Activated CD4-positive, alpha-beta T cell treated with anti-CD3 and anti-CD28 coated beads, Interleukin-2, amount 50 U/mL, for 16 hours (primary cell): ENCODE measurements at regions not wholly inside any gene's neighbourhood (a gene's known extent, or its start where the extent isn't known, plus 50 kb on each side); places are given as distances from the start of the nearest gene placed in this dataset.
A peak's percentile ranks its signal among the peaks of the same experiment; 100 is the strongest.
"Not testable (repeated sequence)": the region's sequence is repeated elsewhere in the genome, so short reads cannot be mapped to it uniquely, and the experiment has no call there.

Experiments
- DNase-seq: peaks from one replicate; pipeline ENCODE4 v3.0.0-alpha.2; 2020

DNA sequence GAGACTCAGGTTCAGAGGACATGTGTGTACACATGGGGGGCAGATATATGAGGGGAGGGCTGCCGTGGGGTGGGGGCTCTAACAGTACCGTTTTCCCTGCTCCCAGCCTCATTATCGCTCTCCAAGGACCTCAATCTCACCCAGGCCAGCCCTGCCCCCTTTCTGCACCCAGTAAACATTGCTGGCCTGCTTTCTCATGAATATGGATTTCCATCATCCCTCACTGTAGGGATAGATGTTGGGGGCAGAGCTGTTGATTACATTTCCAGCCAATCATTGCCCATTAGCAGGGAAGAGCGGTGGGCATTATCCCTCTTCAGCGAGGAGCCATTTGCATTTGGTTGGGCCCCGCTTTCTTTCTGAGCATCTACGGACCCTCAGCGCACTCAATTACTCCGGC lies 273.8 kb downstream of the RPS6KC1 start:
- no peak for DNase-seq

DNA sequence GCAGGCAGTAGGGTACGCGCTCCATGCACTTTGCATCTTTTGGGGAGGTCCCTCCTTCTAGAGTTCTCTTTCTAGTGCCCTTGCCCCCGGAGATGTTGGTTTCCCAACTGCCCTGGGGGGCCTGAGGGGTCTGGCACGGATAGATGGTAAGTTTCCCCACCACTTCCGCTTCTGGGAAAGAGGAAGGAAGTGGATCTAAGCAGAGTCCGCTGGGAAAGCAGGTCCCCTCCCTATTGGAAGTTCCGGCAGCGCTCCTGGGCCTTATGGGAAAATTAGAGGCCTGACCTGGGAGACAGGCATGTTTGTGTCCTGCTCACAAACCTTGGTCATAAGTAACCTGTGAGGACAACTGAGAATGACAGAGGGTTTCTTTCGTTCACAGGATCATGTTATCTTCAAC lies 274.4 kb downstream of the RPS6KC1 start:
- no peak for DNase-seq

DNA sequence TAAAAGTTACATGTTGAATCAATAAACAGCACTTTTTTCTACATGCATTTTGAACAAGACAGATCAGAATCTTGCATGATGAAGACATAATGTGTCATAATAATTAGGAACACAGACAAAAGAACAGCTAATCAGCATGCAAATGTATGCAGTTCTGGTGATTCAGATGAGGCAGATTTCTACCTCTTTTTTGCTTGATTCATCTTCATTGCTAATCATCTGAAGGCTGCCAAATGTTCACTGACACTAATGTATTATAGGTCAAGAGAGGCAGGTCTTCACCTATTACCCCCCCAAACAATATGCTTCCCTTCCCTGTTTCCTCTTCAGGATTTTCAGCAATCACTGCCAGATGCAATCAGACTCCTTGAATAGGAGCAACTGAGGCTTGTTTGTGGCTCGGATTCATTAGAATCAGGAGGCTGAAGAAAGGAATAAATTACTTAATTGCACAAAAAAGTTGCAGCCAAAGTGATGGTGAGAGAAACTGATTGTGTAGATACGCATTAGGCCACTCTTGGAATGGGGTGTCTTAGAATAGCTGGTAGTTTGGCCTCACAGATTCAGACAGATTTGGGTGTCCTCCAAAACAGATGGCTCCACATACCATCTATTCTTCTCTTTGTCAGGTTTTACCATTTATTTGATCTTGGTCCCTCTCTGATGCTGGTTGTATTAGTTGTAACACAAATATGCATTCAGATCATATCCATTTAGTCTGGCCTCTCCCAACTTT lies 275.4 kb downstream of the RPS6KC1 start:
- DNase-seq, result no peak

DNA sequence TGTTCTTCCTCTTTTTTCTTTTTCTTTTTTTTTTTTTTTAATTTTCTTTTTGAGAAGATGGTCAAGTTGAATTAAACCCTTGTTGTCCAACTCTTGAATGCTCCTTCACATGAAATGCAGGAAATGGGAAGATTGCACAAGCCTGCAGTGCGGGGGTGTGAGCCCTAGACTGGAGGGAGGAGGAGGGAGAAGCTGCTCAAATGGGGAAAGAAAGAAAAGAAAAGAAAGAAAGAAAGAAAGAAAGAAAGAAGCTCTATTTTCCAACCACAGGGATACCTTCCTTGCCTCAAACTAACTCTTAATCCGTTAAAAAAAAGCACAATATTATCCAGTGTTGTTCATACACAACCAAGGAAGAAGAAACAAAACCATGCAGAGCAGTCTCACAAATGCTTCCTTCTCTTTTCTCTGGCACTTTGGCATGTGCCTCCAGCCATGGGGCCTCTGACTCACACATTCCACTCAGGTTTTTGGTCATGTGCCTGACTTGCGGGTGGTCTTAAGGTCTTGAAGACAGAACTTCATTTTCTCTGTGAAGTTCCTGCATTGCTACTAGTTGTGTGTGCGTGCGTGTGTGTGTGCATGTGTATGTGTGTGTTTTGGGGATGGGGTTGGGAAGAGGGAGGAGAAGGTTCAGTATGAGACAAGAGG lies 276.1 kb downstream of the RPS6KC1 start:
- no peak for DNase-seq

DNA sequence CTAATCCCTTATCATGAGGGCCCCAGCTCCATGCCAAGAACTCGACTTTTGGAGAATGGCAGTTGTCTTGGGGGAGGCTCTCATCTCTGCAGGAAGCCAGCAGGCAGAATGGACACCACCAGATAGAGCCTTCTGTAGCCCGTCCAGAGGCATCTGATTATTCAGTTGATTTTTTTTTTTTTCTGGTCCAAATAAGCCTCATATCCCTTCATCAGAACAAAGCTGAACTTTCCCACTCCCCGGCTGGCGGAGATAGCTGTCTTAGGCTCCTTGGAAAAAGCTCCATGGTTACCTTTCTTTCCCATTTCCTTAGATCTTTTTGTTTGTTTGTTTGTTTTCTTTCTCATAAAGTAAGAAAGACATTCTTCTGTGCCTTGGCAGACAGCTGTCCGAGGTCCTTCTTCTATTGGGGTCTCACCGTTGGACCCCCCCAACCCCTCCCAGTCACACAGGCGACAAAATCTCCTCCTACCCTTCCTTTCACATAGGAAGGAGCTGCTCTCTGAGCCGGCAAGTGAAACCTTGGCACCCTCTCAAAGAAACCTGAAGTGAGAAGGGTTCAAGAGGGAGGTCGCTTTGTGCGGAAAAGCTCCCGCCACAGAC lies 278.5 kb downstream of the RPS6KC1 start:
- no peak for DNase-seq

DNA sequence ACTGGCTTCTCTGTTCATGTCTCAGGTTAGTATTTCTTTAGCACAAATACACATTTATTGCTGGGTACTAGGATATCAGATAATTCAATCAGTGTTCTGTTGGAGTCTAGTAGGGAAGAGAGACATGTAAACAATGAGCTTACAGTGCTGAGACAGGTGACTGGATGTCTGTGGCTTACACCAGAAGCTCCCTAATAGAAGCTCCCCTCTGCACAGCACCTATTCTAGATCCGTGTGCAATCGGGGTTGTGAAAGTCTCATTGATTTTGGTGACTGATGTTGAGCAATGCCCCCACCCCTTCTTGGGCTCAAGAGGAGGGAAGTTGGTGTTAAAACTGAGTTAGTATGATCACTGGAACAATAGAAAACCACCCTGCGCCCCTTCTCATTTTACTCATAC lies 279.2 kb downstream of the RPS6KC1 start:
- no peak for DNase-seq

DNA sequence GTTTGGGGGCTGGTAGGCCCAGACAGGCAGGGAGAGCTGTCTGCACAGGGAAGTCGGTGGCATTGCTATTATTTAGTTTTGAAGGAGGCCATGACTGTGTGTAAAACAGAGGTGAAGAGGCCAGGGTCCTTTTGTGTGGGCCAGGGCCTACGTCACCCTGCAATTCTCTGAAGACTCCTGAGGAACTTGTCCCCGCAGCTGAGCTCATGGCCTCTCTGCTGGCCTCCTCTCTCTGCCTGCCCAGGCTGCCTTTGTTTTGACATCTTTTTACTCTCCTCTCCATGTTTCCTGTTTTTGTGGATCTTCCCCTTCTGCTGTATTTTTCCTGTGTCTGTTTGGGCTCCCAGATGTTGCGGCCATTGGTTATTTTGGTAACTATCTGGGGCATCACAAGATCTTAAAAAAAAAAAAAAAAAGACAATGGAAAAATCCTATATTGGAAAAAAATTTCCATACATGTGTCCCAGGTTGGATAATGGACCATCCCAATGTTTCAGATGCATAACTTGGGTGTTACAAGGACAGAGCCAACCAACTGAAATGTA lies 280.7 kb downstream of the RPS6KC1 start:
- no peak for DNase-seq

DNA sequence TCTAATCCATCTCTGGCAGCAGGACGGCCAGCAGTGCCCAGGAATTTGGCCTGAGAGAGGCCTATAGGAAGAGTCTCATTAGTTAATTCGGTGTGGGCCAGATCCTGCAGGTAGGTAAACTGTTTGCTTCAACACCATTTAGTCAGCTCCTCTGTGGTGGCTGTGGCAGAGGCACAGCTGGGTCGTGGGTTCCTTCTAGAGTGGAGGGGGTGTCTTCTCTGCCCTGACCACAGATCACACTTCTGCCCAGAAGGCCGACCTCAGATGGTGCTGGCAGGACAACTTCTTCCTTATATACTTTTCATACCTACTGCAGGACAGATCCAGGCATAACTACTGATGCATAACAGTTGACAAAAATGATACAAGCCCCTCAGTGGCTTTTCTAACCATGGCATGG lies 281.4 kb downstream of the RPS6KC1 start:
- no peak for DNase-seq

DNA sequence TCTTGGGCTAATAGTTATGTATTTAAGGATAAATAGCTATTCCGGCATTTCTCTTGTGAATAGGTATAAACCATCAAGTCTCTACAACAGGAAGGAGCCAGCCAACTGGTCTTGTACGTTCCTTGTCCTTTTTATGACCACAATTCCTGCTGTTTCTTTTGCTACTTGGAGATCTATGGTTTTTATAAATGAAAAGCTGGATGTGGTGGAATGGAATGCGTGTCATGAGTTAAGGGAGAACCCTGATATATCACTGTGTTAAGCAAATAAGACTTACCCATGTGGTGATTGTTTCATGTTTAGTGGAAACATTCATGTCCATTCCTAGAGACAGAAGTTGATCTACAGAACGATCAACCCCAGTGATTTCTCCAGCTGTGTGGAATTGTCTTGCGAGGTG lies 282.1 kb downstream of the RPS6KC1 start:
- no peak for DNase-seq

DNA sequence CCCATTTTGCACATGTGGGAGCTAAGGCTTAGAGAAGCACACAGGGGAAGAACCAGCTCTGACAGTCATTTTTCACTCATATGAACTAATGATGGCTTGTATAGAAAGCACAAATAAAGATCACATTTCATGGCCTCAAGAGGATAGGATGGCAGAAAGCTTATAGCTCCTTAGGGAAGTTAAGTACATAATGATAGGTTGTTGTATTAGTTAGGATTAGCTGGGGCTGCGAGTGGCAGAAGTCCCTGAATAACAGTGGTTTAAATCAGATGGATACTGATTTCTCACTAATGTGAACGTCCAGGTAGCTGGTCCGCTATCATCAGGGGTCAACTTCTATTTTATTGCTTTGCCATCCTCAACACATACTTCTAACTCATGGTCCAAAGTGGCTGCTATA lies 284.0 kb downstream of the RPS6KC1 start:
- DNase-seq, result no peak

DNA sequence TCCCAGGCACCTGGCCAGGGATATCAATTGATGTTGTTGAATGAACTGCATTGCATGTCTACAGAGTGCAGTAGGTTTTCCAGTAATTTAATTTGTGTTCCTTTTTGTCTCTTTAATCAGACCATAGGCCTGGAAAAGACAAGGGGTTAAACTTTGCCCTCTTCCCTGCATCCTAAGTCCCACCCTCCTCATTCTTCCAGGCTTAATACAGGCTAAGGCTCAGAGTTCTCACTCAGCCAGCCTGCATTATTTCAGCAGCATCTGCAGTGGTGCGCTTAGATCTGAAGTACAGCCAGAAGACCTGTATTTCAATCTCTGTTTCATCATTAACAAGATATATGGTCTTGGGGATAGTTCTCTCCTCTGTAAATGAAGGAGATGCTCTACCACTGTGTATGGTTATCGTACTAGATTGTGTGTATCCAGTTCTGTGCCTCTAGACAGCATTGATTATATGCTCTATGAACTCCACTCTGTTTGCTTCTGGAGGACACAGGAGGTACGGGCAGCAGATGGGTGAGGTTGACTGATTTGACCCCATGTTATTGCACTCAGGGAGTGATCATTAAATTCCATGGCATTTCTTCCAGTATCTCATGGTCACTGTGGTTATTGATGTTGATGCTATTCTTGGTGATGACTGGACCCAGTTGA lies 286.1 kb downstream of the RPS6KC1 start:
- DNase-seq, result no peak

DNA sequence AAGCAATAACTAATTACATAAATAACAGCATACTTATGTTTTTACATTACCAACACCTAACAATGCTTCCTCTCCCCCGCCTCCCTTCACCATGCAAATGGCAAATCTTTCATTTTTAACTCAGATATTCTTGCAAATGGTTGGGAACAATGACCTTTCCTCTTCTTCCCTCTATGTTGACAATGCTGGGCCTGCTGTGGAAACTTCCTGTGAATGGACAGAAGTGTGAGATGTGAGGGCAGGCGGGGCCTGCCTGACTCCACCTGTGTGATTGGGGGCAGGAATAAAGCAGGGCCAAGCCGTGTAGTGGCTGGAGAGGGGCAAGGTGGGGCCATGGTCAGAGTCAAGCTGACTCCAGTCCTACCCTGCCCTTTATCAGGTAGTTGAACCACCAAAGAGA lies 289.6 kb downstream of the RPS6KC1 start:
- DNase-seq, result no peak

DNA sequence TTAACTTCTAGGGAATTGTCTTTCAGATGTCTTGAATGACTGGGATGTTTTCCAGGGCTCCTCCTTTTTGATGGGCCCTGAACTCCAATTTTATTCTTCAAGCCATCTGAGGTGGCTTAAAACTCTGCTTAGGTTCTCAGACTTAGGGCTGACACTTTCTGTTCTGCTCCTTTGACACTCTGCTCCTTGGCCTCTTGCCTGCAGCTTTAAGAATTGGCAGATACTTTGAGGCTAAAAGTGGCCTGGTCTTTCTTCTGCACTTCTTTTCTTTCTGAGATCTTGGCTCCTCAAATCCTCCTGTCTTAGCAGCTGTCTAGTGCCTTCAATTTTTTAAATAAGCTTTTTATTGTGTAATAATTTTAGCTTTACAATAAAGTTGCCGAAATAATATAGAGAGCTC lies 294.6 kb downstream of the RPS6KC1 start:
- DNase-seq, result no peak

DNA sequence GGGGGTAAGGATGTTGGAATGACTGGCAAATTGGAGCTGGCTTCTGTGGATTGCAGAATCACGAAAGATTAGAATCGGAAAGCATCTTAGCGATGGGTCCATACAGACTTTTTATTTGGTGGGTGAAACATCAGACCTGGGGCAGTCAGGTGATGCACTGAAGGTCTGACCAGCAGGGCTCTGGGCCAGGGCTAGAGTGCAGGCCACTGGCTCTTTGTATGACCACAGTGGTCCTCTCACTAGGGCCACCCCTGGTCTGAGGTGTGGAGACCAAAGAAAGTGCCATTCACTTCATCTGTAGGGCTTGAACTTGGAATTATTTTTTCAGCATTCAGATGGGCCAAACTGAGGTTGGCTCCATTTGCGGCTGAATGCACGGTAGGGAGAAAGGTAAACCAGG lies 306.4 kb downstream of the RPS6KC1 start:
- no peak for DNase-seq

DNA sequence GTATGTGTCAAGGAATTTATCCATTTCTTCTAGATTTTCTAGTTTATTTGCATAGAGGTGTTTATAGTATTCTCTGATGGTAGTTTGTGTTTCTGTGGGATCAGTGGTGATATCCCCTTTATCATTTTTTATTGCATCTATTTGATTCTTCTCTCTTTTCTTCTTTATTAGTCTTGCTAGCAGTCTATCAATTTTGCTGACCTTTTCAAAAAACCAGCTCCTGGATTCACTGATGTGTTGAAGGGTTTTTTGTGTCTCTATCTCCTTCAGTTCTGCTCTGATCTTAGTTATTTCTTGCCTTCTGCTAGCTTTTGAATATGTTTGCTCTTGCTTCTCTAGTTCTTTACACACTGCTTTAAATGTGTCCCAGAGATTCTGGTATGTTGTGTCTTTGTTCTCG lies 307.3 kb downstream of the RPS6KC1 start:
- DNase-seq, result not testable (repeated sequence)

DNA sequence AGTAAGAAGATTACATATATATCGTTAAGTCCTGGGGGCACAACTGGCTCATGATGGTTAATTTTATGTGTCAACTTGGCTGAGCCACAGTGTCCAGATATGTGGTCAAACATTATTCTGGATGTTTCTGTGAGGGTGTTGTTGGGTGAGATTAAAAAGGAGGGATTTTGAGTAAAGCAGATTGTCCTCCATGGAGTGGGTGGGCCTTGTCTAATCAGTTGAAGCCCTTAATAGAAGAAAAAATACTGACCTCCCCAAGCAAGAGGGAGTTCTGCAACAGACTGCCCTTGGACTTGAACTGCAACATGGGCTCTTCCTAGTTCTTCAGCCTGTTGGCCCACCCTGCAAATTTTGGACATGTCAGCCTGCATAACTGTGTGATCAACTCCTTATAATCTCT lies 311.6 kb downstream of the RPS6KC1 start:
- DNase-seq, result no peak

DNA sequence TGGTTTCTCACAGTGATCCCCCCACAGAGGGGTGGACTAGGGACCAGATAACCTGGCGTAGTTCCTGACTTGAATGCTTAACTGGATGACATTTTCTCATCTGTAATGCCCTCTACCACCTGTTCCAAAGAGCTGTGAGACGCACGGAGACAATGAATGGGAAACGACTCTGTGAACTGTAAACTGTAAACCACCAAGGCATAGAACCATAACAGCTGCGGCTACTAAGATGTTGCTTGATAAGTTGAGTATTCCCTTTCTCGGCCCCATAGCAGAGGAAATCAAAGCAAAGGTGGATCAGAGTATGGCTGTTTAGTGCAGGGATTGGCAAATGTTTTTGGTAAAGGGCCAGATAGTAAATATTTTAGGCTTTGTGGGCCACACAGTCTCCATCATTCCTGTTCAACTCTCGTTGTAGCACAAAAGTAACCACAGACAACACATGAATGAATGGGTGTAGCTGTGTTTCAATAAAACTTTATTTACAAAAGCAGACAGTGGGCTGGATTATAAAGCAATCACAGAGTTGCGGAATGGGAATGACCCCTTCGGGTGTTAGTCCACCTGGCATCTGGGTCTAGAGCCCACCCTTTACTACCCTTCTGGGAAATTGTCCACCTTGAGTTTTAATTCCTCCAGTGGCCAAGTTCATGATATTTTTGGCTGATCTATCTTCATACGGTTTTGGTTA lies 315.2 kb downstream of the RPS6KC1 start:
- DNase-seq, result no peak

DNA sequence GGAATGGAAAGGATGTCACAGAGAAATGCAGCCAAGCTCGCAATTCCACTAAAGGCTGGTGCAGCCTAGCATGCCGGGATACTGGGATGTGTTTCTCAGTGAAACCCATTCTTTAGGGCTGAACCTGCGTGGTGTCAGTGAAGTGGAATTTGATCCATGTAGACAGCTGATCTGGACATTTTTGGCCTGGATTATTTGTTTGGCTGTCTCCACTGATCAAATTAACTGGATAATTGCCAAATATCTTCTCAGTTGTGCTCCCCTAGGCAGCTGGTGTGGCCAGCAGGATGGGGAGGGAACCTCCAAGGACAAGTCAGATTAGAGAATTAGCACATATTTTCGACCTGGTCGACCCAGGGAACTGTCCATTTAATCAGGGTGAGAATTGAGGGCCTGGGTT lies 318.4 kb downstream of the RPS6KC1 start:
- no peak for DNase-seq

DNA sequence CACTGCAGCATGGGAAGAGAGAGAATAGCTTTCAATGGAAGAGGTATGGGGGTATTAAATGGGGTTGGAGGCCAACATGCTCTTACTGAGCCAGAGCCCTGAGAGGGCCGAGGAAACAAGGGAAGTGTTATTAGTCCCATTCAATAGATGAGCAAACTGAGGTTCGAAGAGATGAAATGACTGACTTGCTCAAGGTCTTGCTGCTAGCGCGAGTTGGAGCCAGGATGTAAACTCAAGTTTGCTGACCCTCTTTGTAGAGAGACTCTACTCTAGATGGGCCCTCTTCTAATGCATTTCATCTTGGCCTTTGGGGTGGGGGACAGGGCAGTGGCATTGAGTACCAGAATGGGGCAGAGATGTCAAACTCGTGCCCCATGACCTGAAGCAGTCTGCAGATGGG lies 319.5 kb downstream of the RPS6KC1 start:
- no peak for DNase-seq

DNA sequence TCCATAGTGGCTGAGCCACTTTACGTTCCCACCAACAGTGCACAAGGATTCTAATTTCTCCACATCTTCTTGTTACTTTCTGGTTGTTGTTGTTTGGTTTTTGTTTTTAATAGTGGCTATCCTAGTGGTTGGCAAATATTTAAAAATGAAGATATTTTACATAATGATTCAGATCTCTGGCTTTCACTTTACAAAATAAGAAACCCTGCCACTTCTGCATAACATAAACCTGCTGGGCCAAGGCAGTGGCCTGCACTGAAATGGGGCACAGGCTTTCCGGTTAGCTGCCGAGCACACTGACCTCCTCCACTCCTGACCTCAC lies 320.4 kb downstream of the RPS6KC1 start:
- DNase-seq, result no peak

DNA sequence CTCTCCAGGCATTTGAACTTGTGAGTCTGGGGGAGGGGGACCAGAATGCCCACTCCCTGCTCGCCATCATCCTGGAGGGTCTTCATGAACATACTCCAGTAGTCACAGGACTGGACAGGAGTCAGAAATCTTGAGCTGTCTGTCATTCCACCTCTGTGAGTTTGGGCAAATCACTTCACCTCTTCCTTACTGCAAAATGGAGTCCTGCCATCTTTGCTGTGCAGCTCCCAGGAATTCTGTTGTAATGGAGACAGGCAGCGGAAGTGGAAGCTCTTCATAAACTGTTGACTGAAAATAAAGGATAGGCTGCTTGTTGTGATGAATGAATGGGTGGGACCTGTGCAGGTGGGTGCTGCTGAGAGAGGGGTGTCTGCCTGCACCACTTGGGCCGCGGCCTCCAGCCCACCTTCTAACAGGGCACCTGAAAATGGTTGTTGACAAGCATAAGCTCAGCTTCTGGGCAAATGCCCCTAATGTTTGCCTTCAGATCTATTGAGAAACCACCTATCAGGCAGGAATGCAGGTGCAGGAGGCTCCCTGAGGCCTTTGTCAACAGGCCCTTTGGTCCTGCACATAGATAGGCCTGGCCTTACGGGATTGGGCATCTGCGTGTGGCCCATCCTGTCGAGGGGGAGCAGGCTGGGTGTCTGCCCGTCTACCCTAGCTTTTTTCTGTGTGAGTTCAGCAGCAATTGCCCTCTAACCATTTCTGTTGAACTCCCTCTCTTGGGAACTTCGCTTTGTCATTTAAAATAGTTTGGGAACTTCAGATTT lies 321.0 kb downstream of the RPS6KC1 start:
- DNase-seq, result no peak

DNA sequence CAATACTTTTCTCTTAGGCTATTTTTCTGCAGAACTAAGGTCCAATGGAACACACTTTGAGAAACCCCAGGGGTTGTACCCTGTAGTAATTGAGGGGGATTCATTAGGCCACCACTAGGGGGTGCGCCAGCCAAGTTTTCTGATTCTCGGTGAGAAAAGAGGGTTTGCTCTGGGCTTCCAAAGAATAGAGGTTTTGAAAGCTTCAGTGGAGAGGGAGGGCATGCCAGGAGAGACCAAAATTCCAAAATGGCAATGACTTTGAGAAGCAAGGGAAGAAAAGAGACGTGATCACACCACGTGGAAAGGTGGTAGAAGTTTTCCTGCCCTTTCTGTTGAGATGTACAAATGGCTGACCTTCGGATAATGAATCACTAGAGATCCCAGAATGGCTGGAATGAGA lies 323.3 kb downstream of the RPS6KC1 start:
- peak; percentile 63 for DNase-seq
